ENCODE measurements at regions not wholly inside any gene's neighbourhood (a gene's known extent, or its start where the extent isn't known, plus 50 kb on each side); places are given as distances from the start of the nearest gene placed in this dataset.

- no peak for DNase-seq
- Histone ChIP-seq H3K4me3 (replicated peaks in 1 of 3; ENCODE audit: low read depth in 2 of 3, low read length in 3 of 3) (no peak overlapping the region), H3K9me3 (replicated peaks in 1 of 2; ENCODE audit: control insufficient read depth in 1 of 2, insufficient read depth in 1 of 2, low read length in 2 of 2) (no peaks in the 10 kb centered on the region), H3K27me3 (ENCODE audit: control insufficient read depth in 2 of 2, insufficient read depth in 2 of 2, low read length in 2 of 2) (no peaks in the 10 kb centered on the region), H3K79me2 (ENCODE audit: insufficient read depth, low read length) (no peaks in the 10 kb centered on the region), H3K4me2 (replicated peaks; ENCODE audit: extremely low read depth, low read length, poor library complexity, severe bottlenecking) (no peak overlapping the region), H4K20me1 (ENCODE audit: insufficient read depth, low read length) (no peaks in the 10 kb centered on the region), H3K27ac (ENCODE audit: low read depth in 1 of 2, low read length in 2 of 2) (no peak overlapping the region), H2AFZ (ENCODE audit: insufficient read depth, low read depth, low read length, poor library complexity, severe bottlenecking) (no peak overlapping the region), H3K9ac (ENCODE audit: insufficient read depth, low read length, poor library complexity, severe bottlenecking) (no peak overlapping the region), H3K36me3 (replicated peaks in 1 of 2; ENCODE audit: control insufficient read depth in 1 of 2, insufficient read depth in 2 of 2, low read length in 2 of 2) (no peaks in the 10 kb centered on the region), H3K4me1 (ENCODE audit: control insufficient read depth in 1 of 2, insufficient read depth in 2 of 2, low read length in 2 of 2) (no peaks in the 10 kb centered on the region)
- WGBS (ENCODE audit: insufficient coverage) = 48% methylated on average over 2 of the region's 5 CpGs
- Mint-ChIP-seq H3K4me1 (peaks cover 6% of the 10 kb centered on the region), H3K9me3 (no peaks in the 10 kb centered on the region), H3K27me3 (ENCODE audit: low read depth in 3 of 3) (no peaks in the 10 kb centered on the region), H3K36me3 (no peaks in the 10 kb centered on the region), H3K4me3 (no peak overlapping the region), H3K27ac (no peak overlapping the region)
- TF ChIP-seq CTCF (IDR thresholded peaks at IDR 0.05) = no peak
- intact Hi-C loops (cut with micrococcal nuclease) = loop anchor here in 1 of 2 donors (10.0 kb wide), 1 partner anchor 196 kb away; no protein-coding TSS in a partner anchor
These were observed 159.8 kb upstream of the STK17B start for GRCh38 chr2:196331143-196331542.

- no peak overlapping the region for H3K4me3 Mint-ChIP-seq
- no peak overlapping the region for H3K9ac ChIP-seq (ENCODE audit: insufficient read depth, low read length, poor library complexity, severe bottlenecking)
- H3K4me1 Mint-ChIP-seq = peaks cover 6% of the 10 kb centered on the region
- H3K36me3 Mint-ChIP-seq = no peaks in the 10 kb centered on the region
- no peaks in the 10 kb centered on the region for H3K79me2 ChIP-seq (ENCODE audit: insufficient read depth, low read length)
- no peaks in the 10 kb centered on the region for H3K4me1 ChIP-seq (ENCODE audit: control insufficient read depth in 1 of 2, insufficient read depth in 2 of 2, low read length in 2 of 2)
- H3K27me3 ChIP-seq (ENCODE audit: control insufficient read depth in 2 of 2, insufficient read depth in 2 of 2, low read length in 2 of 2) = no peaks in the 10 kb centered on the region
- no peaks in the 10 kb centered on the region for H3K9me3 ChIP-seq (replicated peaks in 1 of 2; ENCODE audit: control insufficient read depth in 1 of 2, insufficient read depth in 1 of 2, low read length in 2 of 2)
- no peak for TF ChIP-seq CTCF (IDR thresholded peaks at IDR 0.05)
- intact Hi-C loops (cut with micrococcal nuclease) = loop anchor here in 1 of 2 donors (10.0 kb wide), 1 partner anchor 197 kb away; no protein-coding TSS in a partner anchor
- no peaks in the 10 kb centered on the region for H3K27me3 Mint-ChIP-seq (ENCODE audit: low read depth in 3 of 3)
- no peak overlapping the region for H2AFZ ChIP-seq (ENCODE audit: insufficient read depth, low read depth, low read length, poor library complexity, severe bottlenecking)
- no CpG with 5 or more reads among the region's 4 CpGs for WGBS (ENCODE audit: insufficient coverage)
- peak in 2 of 3 donors; percentile 5 to 49 for DNase-seq
- H3K36me3 ChIP-seq (replicated peaks in 1 of 2; ENCODE audit: control insufficient read depth in 1 of 2, insufficient read depth in 2 of 2, low read length in 2 of 2) = no peaks in the 10 kb centered on the region
- H4K20me1 ChIP-seq (ENCODE audit: insufficient read depth, low read length) = no peaks in the 10 kb centered on the region
- no peak overlapping the region for H3K4me2 ChIP-seq (replicated peaks; ENCODE audit: extremely low read depth, low read length, poor library complexity, severe bottlenecking)
- H3K9me3 Mint-ChIP-seq = no peaks in the 10 kb centered on the region
- no peak overlapping the region for H3K27ac Mint-ChIP-seq
- H3K27ac ChIP-seq (ENCODE audit: low read depth in 1 of 2, low read length in 2 of 2) = no peak overlapping the region
- H3K4me3 ChIP-seq (replicated peaks in 1 of 3; ENCODE audit: low read depth in 2 of 3, low read length in 3 of 3) = no peak overlapping the region
These were observed 160.5 kb upstream of the STK17B start for GRCh38 chr2:196331851-196332250.

All from CD14-positive monocyte (primary cell).